ENCODE measurements at regions not wholly inside any gene's neighbourhood (a gene's known extent, or its start where the extent isn't known, plus 50 kb on each side); places are given as distances from the start of the nearest gene placed in this dataset.

- no peak for TF ChIP-seq CTCF (IDR thresholded peaks at IDR 0.05)
- no peak for TF ChIP-seq POLR2A (IDR thresholded peaks at IDR 0.05)
- TF ChIP-seq POLR2AphosphoS5 (IDR thresholded peaks at IDR 0.05; ENCODE audit: insufficient read depth in 1 of 2, low read depth in 1 of 2): no peak
Observed at GRCh38 chr4:135724421-135724820, 1522.8 kb upstream of the PABPC4L start.

Measured in vagina (tissue), 2 donors.